Subcutaneous abdominal adipose tissue (tissue), 5 donors: ENCODE measurements at regions not wholly inside any gene's neighbourhood (a gene's known extent, or its start where the extent isn't known, plus 50 kb on each side); places are given as distances from the start of the nearest gene placed in this dataset.

ENCODE experiments used
- H3K27ac ChIP-seq: one replicate; pipeline ENCODE4 v1.7.0; 2013; ENCODE audit warnings: low read depth, mild to moderate bottlenecking, inconsistent platforms, low read length, moderate library complexity
- H3K27me3 ChIP-seq, 5 donors: one replicate each; pipeline ENCODE4 v1.7.0; 2013; ENCODE audit warnings: low read length in 5 of 5, inconsistent platforms in 1 of 5; ENCODE audit not compliant: control insufficient read depth in 5 of 5, insufficient read depth in 4 of 5
- H3K36me3 ChIP-seq, 5 donors: one replicate each; pipeline ENCODE4 v1.7.0; 2013; ENCODE audit warnings: low read length in 5 of 5; ENCODE audit not compliant: control insufficient read depth in 5 of 5, insufficient read depth in 5 of 5
- H3K4me1 ChIP-seq, 5 donors: one replicate each; pipeline ENCODE4 v1.7.0; 2013; ENCODE audit warnings: low read length in 5 of 5, mild to moderate bottlenecking in 3 of 5, moderate library complexity in 1 of 5; ENCODE audit not compliant: control insufficient read depth in 5 of 5, insufficient read depth in 5 of 5
- H3K4me3 ChIP-seq, 5 donors: one replicate each; pipeline ENCODE4 v1.7.0; 2013; ENCODE audit warnings: low read length in 5 of 5, low read depth in 1 of 5
- H3K9ac ChIP-seq, 5 donors: one replicate each; pipeline ENCODE4 v1.7.0; 2013; ENCODE audit warnings: low read length in 5 of 5, mild to moderate bottlenecking in 4 of 5, moderate library complexity in 3 of 5
- H3K9me3 ChIP-seq, 5 donors: one replicate each; pipeline ENCODE4 v1.7.0; 2013; ENCODE audit warnings: low read length in 5 of 5; ENCODE audit not compliant: control insufficient read depth in 5 of 5
- donor health status: healthy.
- donor health status: healthy.
- donor health status: healthy.
- donor health status: healthy.
- donor health status: healthy.

- H3K4me3 ChIP-seq: no peak overlapping the region
- H3K9ac ChIP-seq: no peak overlapping the region
- H3K27me3 ChIP-seq: no peaks in the 10 kb centered on the region
- peaks cover 0 to 6% (median 0%) of the 10 kb centered on the region in 5 donors for H3K4me1 ChIP-seq
- H3K27ac ChIP-seq: no peak overlapping the region
- no peaks in the 10 kb centered on the region for H3K36me3 ChIP-seq
- H3K9me3 ChIP-seq: no peaks in the 10 kb centered on the region
Observed at GRCh38 chr7:47724335-47724982, 142.5 kb upstream of the TNS3 start.

- no peak overlapping the region for H3K4me3 ChIP-seq
- no peaks in the 10 kb centered on the region for H3K36me3 ChIP-seq
- H3K27me3 ChIP-seq: no peaks in the 10 kb centered on the region
- no peak overlapping the region for H3K9ac ChIP-seq
- H3K9me3 ChIP-seq: no peaks in the 10 kb centered on the region
- H3K27ac ChIP-seq: no peak overlapping the region
- peaks cover 0 to 8% (median 0%) of the 10 kb centered on the region in 5 donors for H3K4me1 ChIP-seq
Observed at GRCh38 chr7:47722126-47722525, 140.2 kb upstream of the TNS3 start.

- H3K36me3 ChIP-seq: no peaks in the 10 kb centered on the region
- no peak overlapping the region for H3K4me3 ChIP-seq
- H3K9me3 ChIP-seq: no peaks in the 10 kb centered on the region
- peaks cover 0 to 8% (median 0%) of the 10 kb centered on the region in 5 donors for H3K4me1 ChIP-seq
- no peak overlapping the region for H3K9ac ChIP-seq
- H3K27me3 ChIP-seq: no peaks in the 10 kb centered on the region
- H3K27ac ChIP-seq: no peak overlapping the region
Observed at GRCh38 chr7:47721670-47722069, 139.8 kb upstream of the TNS3 start.

- Histone ChIP-seq H3K4me3 (no peak overlapping the region), H3K9ac (no peak overlapping the region), H3K27ac (no peak overlapping the region), H3K36me3 (no peaks in the 10 kb centered on the region), H3K9me3 (no peaks in the 10 kb centered on the region), H3K27me3 (no peaks in the 10 kb centered on the region), H3K4me1 (peaks cover 0 to 8% (median 0%) of the 10 kb centered on the region in 5 donors)
Observed at GRCh38 chr7:47720907-47721244, 139.0 kb upstream of the TNS3 start.

- H3K4me1 ChIP-seq: peaks cover 0 to 8% (median 0%) of the 10 kb centered on the region in 5 donors
- no peak overlapping the region for H3K9ac ChIP-seq
- H3K4me3 ChIP-seq: no peak overlapping the region
- H3K27ac ChIP-seq: no peak overlapping the region
- H3K9me3 ChIP-seq: no peaks in the 10 kb centered on the region
- no peaks in the 10 kb centered on the region for H3K36me3 ChIP-seq
- H3K27me3 ChIP-seq: no peaks in the 10 kb centered on the region
Observed at GRCh38 chr7:47720141-47720906, 138.4 kb upstream of the TNS3 start.

GRCh38 chr7:47719675-47720074 is 137.8 kb upstream of the TNS3 start:
- no peaks in the 10 kb centered on the region for H3K27me3 ChIP-seq
- H3K36me3 ChIP-seq: no peaks in the 10 kb centered on the region
- H3K9me3 ChIP-seq: no peaks in the 10 kb centered on the region
- H3K9ac ChIP-seq: no peak overlapping the region
- no peak overlapping the region for H3K27ac ChIP-seq
- no peak overlapping the region for H3K4me3 ChIP-seq
- peaks cover 0 to 8% (median 0%) of the 10 kb centered on the region in 5 donors for H3K4me1 ChIP-seq

- Histone ChIP-seq H3K4me1 (peaks cover 0 to 7% (median 0%) of the 10 kb centered on the region in 5 donors), H3K27me3 (no peaks in the 10 kb centered on the region), H3K36me3 (no peaks in the 10 kb centered on the region), H3K27ac (no peak overlapping the region), H3K4me3 (no peak overlapping the region), H3K9me3 (no peaks in the 10 kb centered on the region), H3K9ac (no peak overlapping the region)
Observed at GRCh38 chr7:47715631-47716068, 133.7 kb upstream of the TNS3 start.

- no peak overlapping the region for H3K27ac ChIP-seq
Observed at GRCh38 chr7:47714669-47715607, 133.0 kb upstream of the TNS3 start.

GRCh38 chr7:47713595-47713994 is 131.7 kb upstream of the TNS3 start:
- H3K27ac ChIP-seq: no peak overlapping the region
- H3K27me3 ChIP-seq: no peaks in the 10 kb centered on the region
- no peaks in the 10 kb centered on the region for H3K4me1 ChIP-seq
- H3K9ac ChIP-seq: no peak overlapping the region
- no peaks in the 10 kb centered on the region for H3K36me3 ChIP-seq
- H3K4me3 ChIP-seq: no peak overlapping the region
- no peaks in the 10 kb centered on the region for H3K9me3 ChIP-seq

More at GRCh38 chr7:47714669-47715607, 133.0 kb upstream of the TNS3 start:
- Histone ChIP-seq H3K9me3 (no peaks in the 10 kb centered on the region), H3K4me1 (peaks cover 0 to 4% (median 0%) of the 10 kb centered on the region in 5 donors), H3K9ac (no peak overlapping the region), H3K4me3 (no peak overlapping the region), H3K36me3 (no peaks in the 10 kb centered on the region), H3K27me3 (no peaks in the 10 kb centered on the region)
